ENCODE measurements at regions not wholly inside any gene's neighbourhood (a gene's known extent, or its start where the extent isn't known, plus 50 kb on each side); places are given as distances from the start of the nearest gene placed in this dataset.

- TF ChIP-seq CTCF (IDR thresholded peaks at IDR 0.05; ENCODE audit: insufficient read depth, low read depth, low read length) = no peak
- no peak for DNase-seq (ENCODE audit: low read depth)
- H3K4me3 ChIP-seq (ENCODE audit: low read depth, low read length) = no peak overlapping the region
Observed at GRCh38 chr11:127632976-127633680, 632.6 kb upstream of the KIRREL3 start.

- no peak overlapping the region for H3K4me3 ChIP-seq (ENCODE audit: low read depth, low read length)
- TF ChIP-seq CTCF (IDR thresholded peaks at IDR 0.05; ENCODE audit: insufficient read depth, low read depth, low read length) = no peak
- DNase-seq (ENCODE audit: low read depth) = no peak
Observed at GRCh38 chr11:127632546-127632945, 632.0 kb upstream of the KIRREL3 start.

GRCh38 chr11:127631974-127632373, 631.4 kb upstream of the KIRREL3 start:
- TF ChIP-seq CTCF (IDR thresholded peaks at IDR 0.05; ENCODE audit: insufficient read depth, low read depth, low read length) = no peak
- H3K4me3 ChIP-seq (ENCODE audit: low read depth, low read length) = no peak overlapping the region
- no peak for DNase-seq (ENCODE audit: low read depth)

GRCh38 chr11:127629200-127629599, 628.6 kb upstream of the KIRREL3 start:
- no peak overlapping the region for H3K4me3 ChIP-seq (ENCODE audit: low read depth, low read length)
- DNase-seq (ENCODE audit: low read depth) = no peak
- TF ChIP-seq CTCF (IDR thresholded peaks at IDR 0.05; ENCODE audit: insufficient read depth, low read depth, low read length) = no peak

- no peak for TF ChIP-seq CTCF (IDR thresholded peaks at IDR 0.05; ENCODE audit: insufficient read depth, low read depth, low read length)
Observed at GRCh38 chr11:127628458-127628785, 627.9 kb upstream of the KIRREL3 start.

GRCh38 chr11:127627629-127628457, 627.3 kb upstream of the KIRREL3 start:
- no peak overlapping the region for H3K4me3 ChIP-seq (ENCODE audit: low read depth, low read length)
- no peak for DNase-seq (ENCODE audit: low read depth)
- TF ChIP-seq CTCF (IDR thresholded peaks at IDR 0.05; ENCODE audit: insufficient read depth, low read depth, low read length) = no peak

More at GRCh38 chr11:127628458-127628785, 627.9 kb upstream of the KIRREL3 start:
- no peak overlapping the region for H3K4me3 ChIP-seq (ENCODE audit: low read depth, low read length)
- DNase-seq (ENCODE audit: low read depth) = no peak

All from fibroblast of villous mesenchyme (primary cell).